ENCODE measurements at regions not wholly inside any gene's neighbourhood (a gene's known extent, or its start where the extent isn't known, plus 50 kb on each side); places are given as distances from the start of the nearest gene placed in this dataset.

GRCh38 chr5:85920984-85921383 is 696.8 kb upstream of the COX7C start (continued):
- no peak for TF ChIP-seq EZH2 (IDR thresholded peaks at IDR 0.05; ENCODE audit: low read depth, low read length, severe bottlenecking)
- no peak for TF ChIP-seq CTBP2 (IDR thresholded peaks at IDR 0.05; ENCODE audit: borderline replicate concordance, insufficient read depth, insufficient read length, low read length)
- no peak for TF ChIP-seq EP300 (IDR thresholded peaks at IDR 0.05; ENCODE audit: borderline replicate concordance in 1 of 2, low read depth in 2 of 2, low read length in 2 of 2)
- no peak for TF ChIP-seq NRF1 (IDR thresholded peaks at IDR 0.05; ENCODE audit: low read depth, low read length)
- no peak for TF ChIP-seq NANOG (IDR thresholded peaks at IDR 0.05; ENCODE audit: insufficient read depth, low read depth, low read length, poor library complexity, severe bottlenecking)
- no peak for TF ChIP-seq GTF2F1 (IDR thresholded peaks at IDR 0.05; ENCODE audit: borderline replicate concordance, low read depth, low read length)
- TF ChIP-seq SUZ12 (IDR thresholded peaks at IDR 0.05; ENCODE audit: low read length) = no peak

All from H1 (cell line).